SJSA1 (cell line): ENCODE measurements at regions not wholly inside any gene's neighbourhood (a gene's known extent, or its start where the extent isn't known, plus 50 kb on each side); places are given as distances from the start of the nearest gene placed in this dataset.
A peak's percentile ranks its signal among the peaks of the same experiment; 100 is the strongest.

ENCODE experiments used
- DNase-seq, 2 experiments: peaks; one replicate each; pipeline ENCODE4 v3.0.0-alpha.2; 2015 to 2020; ENCODE audit warnings: low spot score in 2 of 2, low read depth in 1 of 2
- H3K27ac ChIP-seq: fragments of 250-450 bp; sonication (Bioruptor Pico); 2 replicates; pipeline ENCODE4 v1.5.1; 2020; ENCODE audit warnings: mild to moderate bottlenecking, moderate library complexity
- H3K27me3 ChIP-seq: fragments of 250-450 bp; sonication (Bioruptor Pico); replicated peaks from 2 replicates; pipeline ENCODE4 v1.5.1; 2020; ENCODE audit warnings: mild to moderate bottlenecking, moderate library complexity
- H3K36me3 ChIP-seq: fragments of 250-450 bp; sonication (Bioruptor Pico); 2 replicates; pipeline ENCODE4 v1.5.1; 2020; ENCODE audit warnings: mild to moderate bottlenecking
- H3K4me1 ChIP-seq: fragments of 250-450 bp; sonication (Bioruptor Pico); replicated peaks from 2 replicates; pipeline ENCODE4 v1.6.1; 2021; ENCODE audit warnings: mild to moderate bottlenecking
- H3K4me3 ChIP-seq: fragments of 250-450 bp; sonication (Bioruptor Pico); 2 replicates; pipeline ENCODE4 v1.5.1; 2020; ENCODE audit warnings: mild to moderate bottlenecking
- H3K9me3 ChIP-seq: fragments of 250-450 bp; sonication (Bioruptor Pico); replicated peaks from 2 replicates; pipeline ENCODE4 v1.5.1; 2020; ENCODE audit warnings: mild to moderate bottlenecking

- Histone ChIP-seq H3K36me3 (no peaks in the 10 kb centered on the region), H3K27me3 (no peaks in the 10 kb centered on the region), H3K9me3 (no peaks in the 10 kb centered on the region), H3K4me3 (no peak overlapping the region), H3K4me1 (peaks cover 26% of the 10 kb centered on the region), H3K27ac (peak overlapping the region; percentile 58)
- DNase-seq: peak in 1 of 2 experiments; percentile 85
Observed at GRCh38 chr3:177810162-177810623, 612.9 kb upstream of the TBL1XR1 start.

GRCh38 chr3:177811112-177811511 is 613.8 kb upstream of the TBL1XR1 start:
- DNase-seq: no peak
- Histone ChIP-seq H3K9me3 (no peaks in the 10 kb centered on the region), H3K4me3 (no peak overlapping the region), H3K4me1 (peaks cover 26% of the 10 kb centered on the region), H3K27me3 (no peaks in the 10 kb centered on the region), H3K27ac (peak overlapping the region; percentile 25), H3K36me3 (no peaks in the 10 kb centered on the region)

- peaks cover 32% of the 10 kb centered on the region for H3K4me1 ChIP-seq
- no peaks in the 10 kb centered on the region for H3K27me3 ChIP-seq
- no peaks in the 10 kb centered on the region for H3K36me3 ChIP-seq
- H3K27ac ChIP-seq: no peak overlapping the region
- no peak overlapping the region for H3K4me3 ChIP-seq
- DNase-seq: no peak
- no peaks in the 10 kb centered on the region for H3K9me3 ChIP-seq
Observed at GRCh38 chr3:177811835-177812234, 614.6 kb upstream of the TBL1XR1 start.

- no peak overlapping the region for H3K27ac ChIP-seq
- DNase-seq: no peak
Observed at GRCh38 chr3:177812492-177812891, 615.2 kb upstream of the TBL1XR1 start.

GRCh38 chr3:177813322-177813721 is 616.0 kb upstream of the TBL1XR1 start:
- Histone ChIP-seq H3K36me3 (no peaks in the 10 kb centered on the region), H3K27ac (no peak overlapping the region), H3K4me3 (no peak overlapping the region), H3K27me3 (no peaks in the 10 kb centered on the region), H3K4me1 (peaks cover 33% of the 10 kb centered on the region), H3K9me3 (no peaks in the 10 kb centered on the region)
- no peak for DNase-seq

More at GRCh38 chr3:177812492-177812891, 615.2 kb upstream of the TBL1XR1 start:
- Histone ChIP-seq H3K4me3 (no peak overlapping the region), H3K4me1 (peaks cover 33% of the 10 kb centered on the region), H3K36me3 (no peaks in the 10 kb centered on the region), H3K9me3 (no peaks in the 10 kb centered on the region), H3K27me3 (no peaks in the 10 kb centered on the region)

GRCh38 chr3:177816667-177817208 is 619.5 kb upstream of the TBL1XR1 start:
- Histone ChIP-seq H3K4me1 (peaks cover 9% of the 10 kb centered on the region), H3K4me3 (no peak overlapping the region), H3K27me3 (no peaks in the 10 kb centered on the region), H3K9me3 (no peaks in the 10 kb centered on the region), H3K36me3 (no peaks in the 10 kb centered on the region), H3K27ac (no peak overlapping the region)
- peak in 1 of 2 experiments; percentile 21 for DNase-seq

- Histone ChIP-seq H3K4me3 (no peak overlapping the region), H3K27ac (no peak overlapping the region), H3K4me1 (peaks cover 7% of the 10 kb centered on the region), H3K36me3 (no peaks in the 10 kb centered on the region), H3K27me3 (no peaks in the 10 kb centered on the region), H3K9me3 (no peaks in the 10 kb centered on the region)
- DNase-seq: no peak
Observed at GRCh38 chr3:177817751-177818150, 620.5 kb upstream of the TBL1XR1 start.

- Histone ChIP-seq H3K36me3 (no peaks in the 10 kb centered on the region), H3K27ac (no peak overlapping the region), H3K9me3 (no peaks in the 10 kb centered on the region), H3K4me3 (no peak overlapping the region), H3K27me3 (no peaks in the 10 kb centered on the region), H3K4me1 (peaks cover 7% of the 10 kb centered on the region)
- no peak for DNase-seq
Observed at GRCh38 chr3:177818712-177819240, 621.5 kb upstream of the TBL1XR1 start.

- H3K27me3 ChIP-seq: no peaks in the 10 kb centered on the region
- peaks cover 11% of the 10 kb centered on the region for H3K4me1 ChIP-seq
- H3K27ac ChIP-seq: no peak overlapping the region
- H3K9me3 ChIP-seq: no peaks in the 10 kb centered on the region
- no peak overlapping the region for H3K4me3 ChIP-seq
- H3K36me3 ChIP-seq: no peaks in the 10 kb centered on the region
- no peak for DNase-seq
Observed at GRCh38 chr3:177820683-177821316, 623.5 kb upstream of the TBL1XR1 start.

DNA sequence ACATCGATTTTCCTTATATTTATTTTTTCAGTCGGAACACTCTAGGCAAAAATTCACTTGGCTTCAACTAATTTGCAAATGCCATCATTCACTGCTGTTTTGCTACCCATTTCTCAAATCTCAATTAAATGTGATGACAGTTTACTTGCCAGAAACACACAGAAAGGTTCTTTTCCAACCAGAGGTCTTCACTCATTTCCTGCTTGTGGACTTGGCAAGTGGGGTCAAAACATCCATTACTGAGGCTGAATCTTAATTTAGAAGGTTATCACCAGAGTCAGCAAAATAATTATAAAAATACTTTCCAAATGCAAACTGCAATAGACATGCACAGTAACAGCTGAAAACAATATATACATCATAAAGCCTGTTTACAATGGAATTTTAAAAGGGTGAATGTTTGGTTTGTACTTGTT is 625.4 kb upstream of the TBL1XR1 start:
- Histone ChIP-seq H3K27me3 (no peaks in the 10 kb centered on the region), H3K36me3 (no peaks in the 10 kb centered on the region), H3K9me3 (no peaks in the 10 kb centered on the region), H3K4me3 (no peak overlapping the region), H3K27ac (no peak overlapping the region), H3K4me1 (peaks cover 10% of the 10 kb centered on the region)
- no peak for DNase-seq

GRCh38 chr3:177823701-177824189 is 626.5 kb upstream of the TBL1XR1 start:
- Histone ChIP-seq H3K4me3 (no peak overlapping the region), H3K9me3 (no peaks in the 10 kb centered on the region), H3K27ac (no peak overlapping the region), H3K4me1 (peaks cover 13% of the 10 kb centered on the region), H3K27me3 (no peaks in the 10 kb centered on the region), H3K36me3 (no peaks in the 10 kb centered on the region)
- no peak for DNase-seq

GRCh38 chr3:177824190-177824786 is 627.0 kb upstream of the TBL1XR1 start:
- no peaks in the 10 kb centered on the region for H3K9me3 ChIP-seq
- no peaks in the 10 kb centered on the region for H3K27me3 ChIP-seq
- no peaks in the 10 kb centered on the region for H3K36me3 ChIP-seq
- peaks cover 13% of the 10 kb centered on the region for H3K4me1 ChIP-seq
- no peak for DNase-seq
- no peak overlapping the region for H3K4me3 ChIP-seq
- no peak overlapping the region for H3K27ac ChIP-seq

DNA sequence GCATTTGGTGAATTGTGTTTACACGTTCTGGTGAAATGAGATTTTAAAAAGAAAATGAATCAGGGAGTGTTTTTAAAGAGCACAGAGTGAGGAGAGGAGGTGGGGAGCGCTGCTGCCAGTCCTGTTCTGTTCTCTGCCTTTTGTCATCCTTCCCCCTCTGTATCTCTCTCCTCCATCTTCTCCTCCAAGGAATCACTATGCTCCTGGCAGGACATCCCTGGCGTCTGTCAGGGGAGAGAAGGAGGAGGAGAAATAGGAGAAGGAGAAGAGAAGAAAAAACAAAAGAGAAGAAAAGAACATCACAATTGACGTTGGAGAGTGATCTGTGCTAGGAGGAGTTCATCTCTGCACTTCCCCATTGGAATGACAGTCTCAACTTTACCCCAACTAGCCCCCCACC is 627.6 kb upstream of the TBL1XR1 start:
- no peak for DNase-seq
- Histone ChIP-seq H3K27me3 (no peaks in the 10 kb centered on the region), H3K36me3 (no peaks in the 10 kb centered on the region), H3K27ac (no peak overlapping the region), H3K4me3 (no peak overlapping the region), H3K4me1 (peaks cover 13% of the 10 kb centered on the region), H3K9me3 (no peaks in the 10 kb centered on the region)

- no peaks in the 10 kb centered on the region for H3K36me3 ChIP-seq
- H3K9me3 ChIP-seq: no peaks in the 10 kb centered on the region
- no peak for DNase-seq
- H3K27ac ChIP-seq: no peak overlapping the region
- H3K4me3 ChIP-seq: no peak overlapping the region
- peaks cover 13% of the 10 kb centered on the region for H3K4me1 ChIP-seq
- no peaks in the 10 kb centered on the region for H3K27me3 ChIP-seq
Observed at GRCh38 chr3:177826253-177826652, 629.0 kb upstream of the TBL1XR1 start.
